Liver (tissue), 7 donors: ENCODE measurements at regions not wholly inside any gene's neighbourhood (a gene's known extent, or its start where the extent isn't known, plus 50 kb on each side); places are given as distances from the start of the nearest gene placed in this dataset.

Experiments
- DNase-seq: peaks from one replicate; pipeline ENCODE4 v3.0.0-alpha.2; 2017; ENCODE audit warnings: low spot score
- H3K27ac ChIP-seq, 2 donors: one replicate each; pipeline ENCODE4 v1.7.0; 2013; ENCODE audit warnings: inconsistent platforms in 2 of 2, low read length in 2 of 2, control low read depth in 1 of 2, low read depth in 1 of 2, mild to moderate bottlenecking in 1 of 2
- H3K27me3 ChIP-seq, 4 donors: one replicate each; pipeline versions ENCODE4 v1.6.1 to v1.7.0; 2013; ENCODE audit warnings: low read length in 3 of 4, inconsistent platforms in 1 of 4, mild to moderate bottlenecking in 1 of 4, moderate library complexity in 1 of 4; ENCODE audit not compliant: control insufficient read depth in 4 of 4, insufficient read depth in 4 of 4
- H3K36me3 ChIP-seq, 4 donors: one replicate each; pipeline versions ENCODE4 v1.6.1 to v1.7.0; 2013; ENCODE audit warnings: low read length in 3 of 4, mild to moderate bottlenecking in 3 of 4, low read depth in 1 of 4, moderate library complexity in 1 of 4; ENCODE audit not compliant: control insufficient read depth in 4 of 4, insufficient read depth in 3 of 4
- H3K4me1 ChIP-seq, 4 donors: one replicate each; pipeline versions ENCODE4 v1.6.1 to v1.7.0; 2013; ENCODE audit warnings: low read length in 3 of 4, mild to moderate bottlenecking in 3 of 4, moderate library complexity in 1 of 4; ENCODE audit not compliant: control insufficient read depth in 4 of 4, insufficient read depth in 4 of 4
- H3K4me3 ChIP-seq, 3 donors: one replicate each; pipeline versions ENCODE4 v1.6.1 to v1.7.0; 2013; ENCODE audit warnings: low read length in 3 of 3, control low read depth in 1 of 3, low read depth in 1 of 3, mild to moderate bottlenecking in 1 of 3
- H3K9ac ChIP-seq, 2 donors: one replicate each; pipeline ENCODE4 v1.7.0; 2013; ENCODE audit warnings: low read length in 2 of 2, mild to moderate bottlenecking in 2 of 2, moderate library complexity in 2 of 2, control low read depth in 1 of 2, low read depth in 1 of 2
- H3K9me3 ChIP-seq, 4 donors: one replicate each; pipeline versions ENCODE4 v1.6.1 to v1.7.0; 2013; ENCODE audit warnings: low read length in 3 of 4; ENCODE audit not compliant: control insufficient read depth in 4 of 4
- ATF3 ChIP-seq: IDR thresholded peaks from 2 replicates; pipeline ENCODE4 v1.6.1; 2016; ENCODE audit warnings: antibody characterized with exemption
- EGR1 ChIP-seq, 2 donors: IDR thresholded peaks; 2 replicates each; pipeline ENCODE4 v1.6.1; 2016 to 2018; ENCODE audit warnings: antibody characterized with exemption in 2 of 2, low read depth in 2 of 2
- FOXA2 ChIP-seq: IDR thresholded peaks from 2 replicates; pipeline ENCODE4 v1.6.1; 2016; ENCODE audit warnings: antibody characterized with exemption
- GABPA ChIP-seq, 2 donors: IDR thresholded peaks in 1 of 2; conservative IDR thresholded peaks in 1 of 2; 2 replicates each; pipeline ENCODE4 v1.6.1; 2016; ENCODE audit warnings: antibody characterized with exemption in 2 of 2, mild to moderate bottlenecking in 1 of 2, moderate library complexity in 1 of 2
- HNF4A ChIP-seq, 2 donors: conservative IDR thresholded peaks; 2 replicates each; pipeline ENCODE4 v1.6.1; 2016; ENCODE audit warnings: antibody characterized with exemption in 2 of 2, mild to moderate bottlenecking in 2 of 2
- HNF4G ChIP-seq: IDR thresholded peaks from 2 replicates; pipeline ENCODE4 v1.6.1; 2016; ENCODE audit warnings: antibody characterized with exemption
- JUND ChIP-seq, 2 donors: IDR thresholded peaks; 2 replicates each; pipeline ENCODE4 v1.6.1; 2016; ENCODE audit warnings: antibody characterized with exemption in 2 of 2
- RAD21 ChIP-seq, 2 donors: IDR thresholded peaks; 2 replicates each; pipeline ENCODE4 v1.6.1; 2016; ENCODE audit warnings: antibody characterized with exemption in 2 of 2, mild to moderate bottlenecking in 2 of 2
- REST ChIP-seq: IDR thresholded peaks from 2 replicates; pipeline ENCODE4 v1.6.1; 2016; ENCODE audit warnings: antibody characterized with exemption, mild to moderate bottlenecking
- RXRA ChIP-seq, 2 donors: IDR thresholded peaks; 2 replicates each; pipeline ENCODE4 v1.6.1; 2017 to 2018; ENCODE audit warnings: antibody characterized with exemption in 2 of 2, mild to moderate bottlenecking in 1 of 2
- SP1 ChIP-seq: IDR thresholded peaks from 2 replicates; pipeline ENCODE4 v1.6.1; 2018; ENCODE audit warnings: antibody characterized with exemption, mild to moderate bottlenecking
- TAF1 ChIP-seq: conservative IDR thresholded peaks from 2 replicates; pipeline ENCODE4 v1.6.1; 2016; ENCODE audit warnings: antibody characterized with exemption, mild to moderate bottlenecking
- YY1 ChIP-seq: IDR thresholded peaks from 2 replicates; pipeline ENCODE4 v1.6.1; 2016; ENCODE audit warnings: antibody characterized with exemption, mild to moderate bottlenecking
- WGBS: extraction: QIAGEN DNeasy Blood & Tissue Kit; methylation state at CpG from one replicate; pipeline ENCODE4 v1.1.7; 2013; 5-methylcytosine and 5-hydroxymethylcytosine counted together
- TF ChIP-seq, protein P1 (sequence below): IDR thresholded peaks from 2 replicates; pipeline ENCODE4 v1.6.1; 2016; ENCODE audit warnings: antibody characterized with exemption
- donor health status: healthy.
- donor health status: healthy.
- donor health status: healthy.
- donor health status: healthy.

GRCh38 chr2:136306836-136307235 lies 188.9 kb upstream of the CXCR4 start:
- Histone ChIP-seq H3K9me3 (no peaks in the 10 kb centered on the region), H3K9ac (no peak overlapping the region), H3K36me3 (no peaks in the 10 kb centered on the region), H3K4me3 (no peak overlapping the region), H3K4me1 (no peaks in the 10 kb centered on the region), H3K27ac (no peak overlapping the region), H3K27me3 (peaks cover 0 to 3% (median 0%) of the 10 kb centered on the region in 4 donors)
- TF ChIP-seq FOXA2 (no peak), HNF4A (conservative IDR thresholded peaks at IDR 0.05) (no peak), JUND (IDR thresholded peaks at IDR 0.05) (no peak), ATF3 (no peak), REST (no peak), EGR1 (IDR thresholded peaks at IDR 0.05; ENCODE audit: low read depth in 2 of 2) (no peak), TAF1 (no peak), RXRA (IDR thresholded peaks at IDR 0.05) (no peak), RAD21 (IDR thresholded peaks at IDR 0.05) (no peak), GABPA (IDR thresholded peaks at IDR 0.05 in 1 of 2, conservative IDR thresholded peaks at IDR 0.05 in 1 of 2) (no peak)
- DNase-seq: no peak
- WGBS: 57% methylated on average over 2 of the region's 2 CpGs

DNA sequence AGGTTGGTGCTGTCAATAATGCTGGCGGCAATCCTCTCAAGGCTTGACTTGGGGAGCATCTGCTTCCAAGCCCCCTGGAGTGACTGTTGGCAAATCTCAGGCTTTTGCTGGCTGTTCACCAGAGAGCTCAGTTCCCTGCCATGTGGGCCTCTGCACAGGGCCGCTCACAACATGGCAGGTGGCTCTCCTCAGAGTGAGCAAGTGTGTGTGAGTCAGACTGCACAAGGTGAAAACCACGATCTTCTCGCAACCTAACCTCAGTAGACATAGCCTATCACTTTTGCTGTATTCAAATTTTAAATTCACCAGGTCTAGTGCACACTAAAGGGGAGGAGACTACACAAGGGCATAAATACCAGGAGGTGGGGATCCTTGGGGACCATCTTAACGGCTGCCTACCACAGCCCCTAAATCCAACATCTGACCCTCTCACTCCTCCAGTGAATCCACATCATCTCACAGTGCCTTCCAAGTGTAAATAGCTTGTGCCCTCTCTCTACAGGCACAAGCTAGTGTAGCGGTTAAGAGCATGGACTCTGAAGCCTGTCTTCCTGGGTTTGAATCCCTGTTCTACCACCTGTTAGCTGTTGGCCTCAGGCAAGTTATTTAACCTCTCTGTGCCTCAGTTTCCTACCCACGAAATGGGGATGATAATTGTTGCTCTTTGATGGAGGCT lies 187.7 kb upstream of the CXCR4 start:
- DNase-seq: no peak
- Histone ChIP-seq H3K9me3 (no peaks in the 10 kb centered on the region), H3K27ac (no peak overlapping the region), H3K4me3 (no peak overlapping the region), H3K4me1 (no peaks in the 10 kb centered on the region), H3K9ac (no peak overlapping the region), H3K36me3 (no peaks in the 10 kb centered on the region), H3K27me3 (peaks cover 0 to 3% (median 0%) of the 10 kb centered on the region in 4 donors)
- no peak for TF ChIP-seq HNF4G
- TF ChIP-seq EGR1 (IDR thresholded peaks at IDR 0.05; ENCODE audit: low read depth in 2 of 2): no peak
- TF ChIP-seq RXRA (IDR thresholded peaks at IDR 0.05): no peak
- no peak for TF ChIP-seq ATF3
- no peak for TF ChIP-seq SP1
- TF ChIP-seq, protein P1, sequence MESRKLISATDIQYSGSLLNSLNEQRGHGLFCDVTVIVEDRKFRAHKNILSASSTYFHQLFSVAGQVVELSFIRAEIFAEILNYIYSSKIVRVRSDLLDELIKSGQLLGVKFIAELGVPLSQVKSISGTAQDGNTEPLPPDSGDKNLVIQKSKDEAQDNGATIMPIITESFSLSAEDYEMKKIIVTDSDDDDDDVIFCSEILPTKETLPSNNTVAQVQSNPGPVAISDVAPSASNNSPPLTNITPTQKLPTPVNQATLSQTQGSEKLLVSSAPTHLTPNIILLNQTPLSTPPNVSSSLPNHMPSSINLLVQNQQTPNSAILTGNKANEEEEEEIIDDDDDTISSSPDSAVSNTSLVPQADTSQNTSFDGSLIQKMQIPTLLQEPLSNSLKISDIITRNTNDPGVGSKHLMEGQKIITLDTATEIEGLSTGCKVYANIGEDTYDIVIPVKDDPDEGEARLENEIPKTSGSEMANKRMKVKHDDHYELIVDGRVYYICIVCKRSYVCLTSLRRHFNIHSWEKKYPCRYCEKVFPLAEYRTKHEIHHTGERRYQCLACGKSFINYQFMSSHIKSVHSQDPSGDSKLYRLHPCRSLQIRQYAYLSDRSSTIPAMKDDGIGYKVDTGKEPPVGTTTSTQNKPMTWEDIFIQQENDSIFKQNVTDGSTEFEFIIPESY: no peak
- TF ChIP-seq HNF4A (conservative IDR thresholded peaks at IDR 0.05): no peak
- no peak for TF ChIP-seq RAD21 (IDR thresholded peaks at IDR 0.05)
- no peak for TF ChIP-seq YY1
- WGBS: 79% methylated on average over 7 of the region's 7 CpGs
